ENCODE measurements at regions not wholly inside any gene's neighbourhood (a gene's known extent, or its start where the extent isn't known, plus 50 kb on each side); places are given as distances from the start of the nearest gene placed in this dataset.

DNA sequence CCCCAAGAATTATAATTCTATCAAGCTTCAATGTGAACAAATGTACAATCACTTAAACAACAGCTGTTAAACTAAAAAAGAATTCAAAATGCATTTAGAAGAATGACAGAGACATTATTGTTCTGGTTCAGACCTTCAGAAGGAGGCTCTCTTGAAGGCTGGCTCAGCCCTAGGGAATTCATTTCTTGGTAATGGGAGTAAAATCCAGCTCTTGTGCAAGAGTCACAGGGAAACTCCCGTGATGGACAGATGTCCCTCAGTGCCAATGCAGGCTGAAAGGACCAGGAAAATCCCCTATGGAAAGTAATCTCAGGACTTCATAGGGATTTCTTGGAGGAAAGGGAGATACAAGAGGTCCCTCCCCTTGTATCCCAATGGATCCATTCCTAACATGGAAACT is 149.9 kb upstream of the STT3B start:
- DNase-seq (ENCODE audit: low spot score), result no peak
- no peaks in the 10 kb centered on the region for H3K36me3 Mint-ChIP-seq (ENCODE audit: low read depth)
- H4K20me1 ChIP-seq (replicated peaks; ENCODE audit: insufficient read depth), result no peaks in the 10 kb centered on the region
- no peaks in the 10 kb centered on the region for H3K27me3 ChIP-seq (ENCODE audit: insufficient read depth)
- H3K9me2 ChIP-seq (ENCODE audit: insufficient read depth), result peaks cover 9% of the 10 kb centered on the region; the same call in 1 of the 2 replicates
- no peaks in the 10 kb centered on the region for H3K4me1 Mint-ChIP-seq
- TF ChIP-seq ZNF114 (CRISPR knock-in tag; IDR thresholded peaks at IDR 0.05) (no peak), NANOG (IDR thresholded peaks at IDR 0.05; ENCODE audit: borderline replicate concordance) (no peak), STAT1 (IDR thresholded peaks at IDR 0.05; ENCODE audit: unreplicated experiment) (no peak), JUNB (IDR thresholded peaks at IDR 0.05; ENCODE audit: unreplicated experiment) (no peak), CREB1 (CRISPR knock-in tag; IDR thresholded peaks at IDR 0.05; ENCODE audit: low read depth) (no peak)
- TF ChIP-seq, protein P1, sequence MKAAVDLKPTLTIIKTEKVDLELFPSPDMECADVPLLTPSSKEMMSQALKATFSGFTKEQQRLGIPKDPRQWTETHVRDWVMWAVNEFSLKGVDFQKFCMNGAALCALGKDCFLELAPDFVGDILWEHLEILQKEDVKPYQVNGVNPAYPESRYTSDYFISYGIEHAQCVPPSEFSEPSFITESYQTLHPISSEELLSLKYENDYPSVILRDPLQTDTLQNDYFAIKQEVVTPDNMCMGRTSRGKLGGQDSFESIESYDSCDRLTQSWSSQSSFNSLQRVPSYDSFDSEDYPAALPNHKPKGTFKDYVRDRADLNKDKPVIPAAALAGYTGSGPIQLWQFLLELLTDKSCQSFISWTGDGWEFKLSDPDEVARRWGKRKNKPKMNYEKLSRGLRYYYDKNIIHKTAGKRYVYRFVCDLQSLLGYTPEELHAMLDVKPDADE (IDR thresholded peaks at IDR 0.05), result no peak
- no peak overlapping the region for H3K27ac Mint-ChIP-seq
- no peak for ATAC-seq
- no peaks in the 10 kb centered on the region for H3K79me2 ChIP-seq (replicated peaks; ENCODE audit: insufficient read depth)
- H3K4me3 ChIP-seq, result no peak overlapping the region
- H3K36me3 ChIP-seq (ENCODE audit: insufficient read depth), result no peaks in the 10 kb centered on the region
- H3K4me3 Mint-ChIP-seq, result no peak overlapping the region
- H2AFZ ChIP-seq, result no peak overlapping the region
- H3K9me3 Mint-ChIP-seq, result peaks cover 5% of the 10 kb centered on the region; the same call in 1 of the 3 replicates
- H3K4me1 ChIP-seq (ENCODE audit: insufficient read depth), result no peaks in the 10 kb centered on the region
- no peaks in the 10 kb centered on the region for H3K27me3 Mint-ChIP-seq (ENCODE audit: insufficient read depth, low read depth, poor library complexity)
- no peak overlapping the region for H3K27ac ChIP-seq (ENCODE audit: low read depth)
- H3F3A ChIP-seq (replicated peaks; ENCODE audit: low read depth), result no peaks in the 10 kb centered on the region
- no peak overlapping the region for H3K4me2 ChIP-seq

DNA sequence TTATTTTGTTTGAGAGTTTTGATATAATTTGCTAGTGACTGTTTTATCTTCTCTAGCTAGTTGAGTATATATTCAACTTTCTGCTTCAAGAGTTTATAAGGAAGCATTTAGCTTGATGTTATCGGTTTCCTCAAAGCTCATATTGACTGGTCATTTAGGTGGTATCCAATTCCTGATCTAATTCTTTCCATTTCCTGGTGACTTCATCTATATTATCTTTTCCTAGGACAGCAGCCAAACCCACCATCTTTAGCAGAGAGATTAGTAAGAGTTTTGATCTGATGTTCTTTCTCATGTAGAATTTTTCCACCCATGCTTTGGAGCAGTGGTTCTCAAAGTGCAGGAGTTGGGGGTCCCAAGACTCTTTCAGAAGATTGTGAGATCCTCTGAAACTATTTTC is 148.6 kb upstream of the STT3B start:
- no peaks in the 10 kb centered on the region for H3F3A ChIP-seq (replicated peaks; ENCODE audit: low read depth)
- peaks cover 9% of the 10 kb centered on the region; the same call in 1 of the 2 replicates for H3K9me2 ChIP-seq (ENCODE audit: insufficient read depth)
- H3K4me3 ChIP-seq, result no peak overlapping the region
- no peak overlapping the region for H3K27ac Mint-ChIP-seq
- no peak for TF ChIP-seq CREB1 (CRISPR knock-in tag; IDR thresholded peaks at IDR 0.05; ENCODE audit: low read depth)
- TF ChIP-seq ZNF331 (CRISPR knock-in tag; IDR thresholded peaks at IDR 0.05; ENCODE audit: low read depth), result no peak
- TF ChIP-seq ZNF114 (CRISPR knock-in tag; IDR thresholded peaks at IDR 0.05), result no peak
- no peak for TF ChIP-seq STAT1 (IDR thresholded peaks at IDR 0.05; ENCODE audit: unreplicated experiment)
- no peaks in the 10 kb centered on the region for H3K36me3 ChIP-seq (ENCODE audit: insufficient read depth)
- no peak for DNase-seq (ENCODE audit: low spot score)
- ATAC-seq, result no peak
- H4K20me1 ChIP-seq (replicated peaks; ENCODE audit: insufficient read depth), result no peaks in the 10 kb centered on the region
- H3K4me2 ChIP-seq, result no peak overlapping the region
- H3K27me3 ChIP-seq (ENCODE audit: insufficient read depth), result no peaks in the 10 kb centered on the region
- no peaks in the 10 kb centered on the region for H3K79me2 ChIP-seq (replicated peaks; ENCODE audit: insufficient read depth)
- H3K9me3 Mint-ChIP-seq, result peaks cover 5% of the 10 kb centered on the region; the same call in 1 of the 3 replicates
- no peaks in the 10 kb centered on the region for H3K27me3 Mint-ChIP-seq (ENCODE audit: insufficient read depth, low read depth, poor library complexity)
- H3K4me1 ChIP-seq (ENCODE audit: insufficient read depth), result no peaks in the 10 kb centered on the region
- H3K4me3 Mint-ChIP-seq, result no peak overlapping the region
- H3K4me1 Mint-ChIP-seq, result no peaks in the 10 kb centered on the region
- H3K36me3 Mint-ChIP-seq (ENCODE audit: low read depth), result no peaks in the 10 kb centered on the region
- no peak overlapping the region for H2AFZ ChIP-seq
- no peak overlapping the region for H3K27ac ChIP-seq (ENCODE audit: low read depth)

DNA sequence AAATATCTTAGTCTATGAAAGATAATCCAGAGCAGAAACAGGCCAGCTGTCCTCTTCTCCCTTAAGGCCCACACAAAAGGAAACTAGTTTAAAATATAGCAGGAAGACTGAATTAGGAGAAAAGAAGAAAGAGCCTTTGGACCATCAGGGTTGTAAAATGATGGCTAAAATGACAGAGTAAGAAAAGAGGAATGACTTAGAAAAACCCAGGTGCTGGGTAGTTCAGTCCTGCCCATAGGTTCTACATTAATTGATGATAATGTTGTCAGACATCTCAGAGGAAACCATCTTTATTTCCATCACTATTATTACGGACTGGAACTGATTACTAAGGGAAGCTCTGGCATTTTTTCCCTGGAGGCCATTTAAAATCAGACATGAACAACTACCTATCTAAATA is 142.8 kb upstream of the STT3B start:
- Histone ChIP-seq H3K79me2 (replicated peaks; ENCODE audit: insufficient read depth) (no peaks in the 10 kb centered on the region), H3K27ac (ENCODE audit: low read depth) (no peak overlapping the region), H2AFZ (peak overlapping the region; percentile 9; the same call in 1 of the 2 replicates), H3K9me2 (ENCODE audit: insufficient read depth) (0 out of 2 replicates have a peak, but pooled peaks cover 5% of the 10 kb centered on the region), H3K4me1 (ENCODE audit: insufficient read depth) (peaks cover 18% of the 10 kb centered on the region), H3K4me2 (no peak overlapping the region), H4K20me1 (replicated peaks; ENCODE audit: insufficient read depth) (no peaks in the 10 kb centered on the region), H3F3A (replicated peaks; ENCODE audit: low read depth) (no peaks in the 10 kb centered on the region), H3K27me3 (ENCODE audit: insufficient read depth) (no peaks in the 10 kb centered on the region), H3K36me3 (ENCODE audit: insufficient read depth) (no peaks in the 10 kb centered on the region), H3K4me3 (no peak overlapping the region)
- Mint-ChIP-seq H3K36me3 (ENCODE audit: low read depth) (no peaks in the 10 kb centered on the region), H3K4me3 (no peak overlapping the region), H3K27ac (no peak overlapping the region), H3K9me3 (peaks cover 5% of the 10 kb centered on the region; the same call in 1 of the 3 replicates), H3K4me1 (peaks cover 21% of the 10 kb centered on the region), H3K27me3 (ENCODE audit: insufficient read depth, low read depth, poor library complexity) (peaks cover 11% of the 10 kb centered on the region)
- ATAC-seq, result no peak
- DNase-seq (ENCODE audit: low spot score), result no peak
- TF ChIP-seq EZH2phosphoT487 (IDR thresholded peaks at IDR 0.05; ENCODE audit: unreplicated experiment) (no peak), STAT1 (IDR thresholded peaks at IDR 0.05; ENCODE audit: unreplicated experiment) (no peak), ZNF331 (CRISPR knock-in tag; IDR thresholded peaks at IDR 0.05; ENCODE audit: low read depth) (no peak), JUNB (IDR thresholded peaks at IDR 0.05; ENCODE audit: unreplicated experiment) (no peak), EZH2 (IDR thresholded peaks at IDR 0.05; ENCODE audit: low read depth, unreplicated experiment) (no peak), CREB1 (CRISPR knock-in tag; IDR thresholded peaks at IDR 0.05; ENCODE audit: low read depth) (no peak), ZNF114 (CRISPR knock-in tag; IDR thresholded peaks at IDR 0.05) (no peak)
- TF ChIP-seq, protein P1 (IDR thresholded peaks at IDR 0.05), result no peak
- TF ChIP-seq, protein P2, sequence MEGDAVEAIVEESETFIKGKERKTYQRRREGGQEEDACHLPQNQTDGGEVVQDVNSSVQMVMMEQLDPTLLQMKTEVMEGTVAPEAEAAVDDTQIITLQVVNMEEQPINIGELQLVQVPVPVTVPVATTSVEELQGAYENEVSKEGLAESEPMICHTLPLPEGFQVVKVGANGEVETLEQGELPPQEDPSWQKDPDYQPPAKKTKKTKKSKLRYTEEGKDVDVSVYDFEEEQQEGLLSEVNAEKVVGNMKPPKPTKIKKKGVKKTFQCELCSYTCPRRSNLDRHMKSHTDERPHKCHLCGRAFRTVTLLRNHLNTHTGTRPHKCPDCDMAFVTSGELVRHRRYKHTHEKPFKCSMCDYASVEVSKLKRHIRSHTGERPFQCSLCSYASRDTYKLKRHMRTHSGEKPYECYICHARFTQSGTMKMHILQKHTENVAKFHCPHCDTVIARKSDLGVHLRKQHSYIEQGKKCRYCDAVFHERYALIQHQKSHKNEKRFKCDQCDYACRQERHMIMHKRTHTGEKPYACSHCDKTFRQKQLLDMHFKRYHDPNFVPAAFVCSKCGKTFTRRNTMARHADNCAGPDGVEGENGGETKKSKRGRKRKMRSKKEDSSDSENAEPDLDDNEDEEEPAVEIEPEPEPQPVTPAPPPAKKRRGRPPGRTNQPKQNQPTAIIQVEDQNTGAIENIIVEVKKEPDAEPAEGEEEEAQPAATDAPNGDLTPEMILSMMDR (conservative IDR thresholded peaks at IDR 0.05; ENCODE audit: low read depth in 2 of 2), result no peak
- TF ChIP-seq, protein P3, sequence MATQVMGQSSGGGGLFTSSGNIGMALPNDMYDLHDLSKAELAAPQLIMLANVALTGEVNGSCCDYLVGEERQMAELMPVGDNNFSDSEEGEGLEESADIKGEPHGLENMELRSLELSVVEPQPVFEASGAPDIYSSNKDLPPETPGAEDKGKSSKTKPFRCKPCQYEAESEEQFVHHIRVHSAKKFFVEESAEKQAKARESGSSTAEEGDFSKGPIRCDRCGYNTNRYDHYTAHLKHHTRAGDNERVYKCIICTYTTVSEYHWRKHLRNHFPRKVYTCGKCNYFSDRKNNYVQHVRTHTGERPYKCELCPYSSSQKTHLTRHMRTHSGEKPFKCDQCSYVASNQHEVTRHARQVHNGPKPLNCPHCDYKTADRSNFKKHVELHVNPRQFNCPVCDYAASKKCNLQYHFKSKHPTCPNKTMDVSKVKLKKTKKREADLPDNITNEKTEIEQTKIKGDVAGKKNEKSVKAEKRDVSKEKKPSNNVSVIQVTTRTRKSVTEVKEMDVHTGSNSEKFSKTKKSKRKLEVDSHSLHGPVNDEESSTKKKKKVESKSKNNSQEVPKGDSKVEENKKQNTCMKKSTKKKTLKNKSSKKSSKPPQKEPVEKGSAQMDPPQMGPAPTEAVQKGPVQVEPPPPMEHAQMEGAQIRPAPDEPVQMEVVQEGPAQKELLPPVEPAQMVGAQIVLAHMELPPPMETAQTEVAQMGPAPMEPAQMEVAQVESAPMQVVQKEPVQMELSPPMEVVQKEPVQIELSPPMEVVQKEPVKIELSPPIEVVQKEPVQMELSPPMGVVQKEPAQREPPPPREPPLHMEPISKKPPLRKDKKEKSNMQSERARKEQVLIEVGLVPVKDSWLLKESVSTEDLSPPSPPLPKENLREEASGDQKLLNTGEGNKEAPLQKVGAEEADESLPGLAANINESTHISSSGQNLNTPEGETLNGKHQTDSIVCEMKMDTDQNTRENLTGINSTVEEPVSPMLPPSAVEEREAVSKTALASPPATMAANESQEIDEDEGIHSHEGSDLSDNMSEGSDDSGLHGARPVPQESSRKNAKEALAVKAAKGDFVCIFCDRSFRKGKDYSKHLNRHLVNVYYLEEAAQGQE (IDR thresholded peaks at IDR 0.05; ENCODE audit: unreplicated experiment), result no peak
